DMS 273 (cell line): ENCODE measurements at regions not wholly inside any gene's neighbourhood (a gene's known extent, or its start where the extent isn't known, plus 50 kb on each side); places are given as distances from the start of the nearest gene placed in this dataset.
"Not testable (repeated sequence)": the region's sequence is repeated elsewhere in the genome, so short reads cannot be mapped to it uniquely, and the experiment has no call there.

Source experiments
- DNase-seq: peaks from one replicate; lab custom pipeline; 2025; ENCODE audit not compliant: unreplicated experiment; lab: John Stamatoyannopoulos, UW

- not testable (repeated sequence) for DNase-seq
These were observed 440.2 kb upstream of the PHF14 start for GRCh38 chr7:10533429-10533828.

- no peak for DNase-seq
These were observed 437.1 kb upstream of the PHF14 start for GRCh38 chr7:10536561-10536960.

- no peak for DNase-seq
These were observed 435.9 kb upstream of the PHF14 start for GRCh38 chr7:10537764-10538163.

GRCh38 chr7:10557375-10557774 is 416.3 kb upstream of the PHF14 start:
- no peak for DNase-seq

GRCh38 chr7:10560497-10560896 is 413.2 kb upstream of the PHF14 start:
- no peak for DNase-seq

- DNase-seq = no peak
These were observed 404.8 kb upstream of the PHF14 start for GRCh38 chr7:10568891-10569290.

GRCh38 chr7:10571759-10572158 is 401.9 kb upstream of the PHF14 start:
- DNase-seq = no peak

GRCh38 chr7:10577866-10578374 is 395.8 kb upstream of the PHF14 start:
- no peak for DNase-seq

GRCh38 chr7:10579561-10579960 is 394.1 kb upstream of the PHF14 start:
- no peak for DNase-seq

- no peak for DNase-seq
These were observed 388.8 kb upstream of the PHF14 start for GRCh38 chr7:10584886-10585285.

GRCh38 chr7:10588084-10588483 is 385.6 kb upstream of the PHF14 start:
- no peak for DNase-seq

GRCh38 chr7:10592604-10593003 is 381.1 kb upstream of the PHF14 start:
- DNase-seq = no peak

- DNase-seq = no peak
These were observed 380.6 kb upstream of the PHF14 start for GRCh38 chr7:10593080-10593479.

GRCh38 chr7:10596827-10597226 is 376.8 kb upstream of the PHF14 start:
- DNase-seq = no peak

GRCh38 chr7:10604128-10604527 is 369.5 kb upstream of the PHF14 start:
- peak; percentile 17 for DNase-seq

GRCh38 chr7:10612950-10613349 is 360.7 kb upstream of the PHF14 start:
- no peak for DNase-seq

- DNase-seq = no peak
These were observed 354.7 kb upstream of the PHF14 start for GRCh38 chr7:10618953-10619352.

- DNase-seq = no peak
These were observed 341.0 kb upstream of the PHF14 start for GRCh38 chr7:10632712-10633111.

- no peak for DNase-seq
These were observed 339.4 kb upstream of the PHF14 start for GRCh38 chr7:10634239-10634638.

GRCh38 chr7:10637991-10638390 is 335.7 kb upstream of the PHF14 start:
- DNase-seq = no peak

GRCh38 chr7:10643545-10643944 is 330.1 kb upstream of the PHF14 start:
- no peak for DNase-seq

- DNase-seq = no peak
These were observed 328.8 kb upstream of the PHF14 start for GRCh38 chr7:10644849-10645248.

GRCh38 chr7:10646194-10646593 is 327.5 kb upstream of the PHF14 start:
- DNase-seq = no peak

- no peak for DNase-seq
These were observed 325.4 kb upstream of the PHF14 start for GRCh38 chr7:10648289-10648688.
